ENCODE measurements at regions not wholly inside any gene's neighbourhood (a gene's known extent, or its start where the extent isn't known, plus 50 kb on each side); places are given as distances from the start of the nearest gene placed in this dataset.

GRCh38 chr14:104429291-104429861, 150.2 kb upstream of the C14orf180 start:
- TF ChIP-seq POLR2A (IDR thresholded peaks at IDR 0.05): no peak
- no peak for TF ChIP-seq CTCF (IDR thresholded peaks at IDR 0.05)
